IMR-90 (cell line): ENCODE measurements at regions not wholly inside any gene's neighbourhood (a gene's known extent, or its start where the extent isn't known, plus 50 kb on each side); places are given as distances from the start of the nearest gene placed in this dataset.

Source experiments
- CEBPB ChIP-seq: IDR thresholded peaks from 2 replicates; pipeline ENCODE4 v1.6.1; 2012; ENCODE audit warnings: low read depth, low read length, improper control_type of control experiment
- FOS ChIP-seq: fragments of 150-350 bp; IDR thresholded peaks from 2 replicates; pipeline ENCODE4 v1.6.1; 2016; ENCODE audit warnings: low read depth, low read length
- POLR2A ChIP-seq: IDR thresholded peaks from 2 replicates; pipeline ENCODE4 v1.6.1; 2012; ENCODE audit warnings: mild to moderate bottlenecking, low read depth, low read length
- RAD21 ChIP-seq: IDR thresholded peaks from 2 replicates; pipeline ENCODE4 v1.6.1; 2012; ENCODE audit warnings: low read length, improper control_type of control experiment
- RCOR1 ChIP-seq: IDR thresholded peaks from 2 replicates; pipeline ENCODE4 v1.6.1; 2012; ENCODE audit warnings: mild to moderate bottlenecking, low read length, improper control_type of control experiment; ENCODE audit not compliant: insufficient replicate concordance
- RFX5 ChIP-seq: IDR thresholded peaks from 2 replicates; pipeline ENCODE4 v1.8.0; 2012; ENCODE audit warnings: low read depth, mild to moderate bottlenecking, low read length, moderate library complexity
- USF2 ChIP-seq: fragments of 150-350 bp; IDR thresholded peaks from 2 replicates; pipeline ENCODE4 v1.6.1; 2017; ENCODE audit warnings: mild to moderate bottlenecking, antibody characterized with exemption, low read length, low read depth
- TF ChIP-seq, protein P1 (sequence below): conservative IDR thresholded peaks from 2 replicates; pipeline ENCODE4 v1.5.1; 2012; ENCODE audit warnings: mild to moderate bottlenecking, low read depth, low read length, improper control_type of control experiment

GRCh38 chr17:31609331-31609730, 217.9 kb downstream of the RAB11FIP4 start:
- TF ChIP-seq POLR2A (no peak), CEBPB (no peak), RAD21 (no peak), USF2 (no peak), RFX5 (no peak), FOS (no peak), RCOR1 (no peak)
- TF ChIP-seq, protein P1, sequence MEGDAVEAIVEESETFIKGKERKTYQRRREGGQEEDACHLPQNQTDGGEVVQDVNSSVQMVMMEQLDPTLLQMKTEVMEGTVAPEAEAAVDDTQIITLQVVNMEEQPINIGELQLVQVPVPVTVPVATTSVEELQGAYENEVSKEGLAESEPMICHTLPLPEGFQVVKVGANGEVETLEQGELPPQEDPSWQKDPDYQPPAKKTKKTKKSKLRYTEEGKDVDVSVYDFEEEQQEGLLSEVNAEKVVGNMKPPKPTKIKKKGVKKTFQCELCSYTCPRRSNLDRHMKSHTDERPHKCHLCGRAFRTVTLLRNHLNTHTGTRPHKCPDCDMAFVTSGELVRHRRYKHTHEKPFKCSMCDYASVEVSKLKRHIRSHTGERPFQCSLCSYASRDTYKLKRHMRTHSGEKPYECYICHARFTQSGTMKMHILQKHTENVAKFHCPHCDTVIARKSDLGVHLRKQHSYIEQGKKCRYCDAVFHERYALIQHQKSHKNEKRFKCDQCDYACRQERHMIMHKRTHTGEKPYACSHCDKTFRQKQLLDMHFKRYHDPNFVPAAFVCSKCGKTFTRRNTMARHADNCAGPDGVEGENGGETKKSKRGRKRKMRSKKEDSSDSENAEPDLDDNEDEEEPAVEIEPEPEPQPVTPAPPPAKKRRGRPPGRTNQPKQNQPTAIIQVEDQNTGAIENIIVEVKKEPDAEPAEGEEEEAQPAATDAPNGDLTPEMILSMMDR = no peak
